CD4-positive, alpha-beta T cell treated with Interleukin-15 for 4 hours (primary cell): ENCODE measurements at regions not wholly inside any gene's neighbourhood (a gene's known extent, or its start where the extent isn't known, plus 50 kb on each side); places are given as distances from the start of the nearest gene placed in this dataset.

Experiments used
- DNase-seq: peaks from one replicate; pipeline ENCODE4 v3.0.0-alpha.2; 2020; ENCODE audit warnings: low spot score

- no peak for DNase-seq
Measured at GRCh38 chr17:63132459-63132911, 166.4 kb downstream of the TANC2 start.

DNA sequence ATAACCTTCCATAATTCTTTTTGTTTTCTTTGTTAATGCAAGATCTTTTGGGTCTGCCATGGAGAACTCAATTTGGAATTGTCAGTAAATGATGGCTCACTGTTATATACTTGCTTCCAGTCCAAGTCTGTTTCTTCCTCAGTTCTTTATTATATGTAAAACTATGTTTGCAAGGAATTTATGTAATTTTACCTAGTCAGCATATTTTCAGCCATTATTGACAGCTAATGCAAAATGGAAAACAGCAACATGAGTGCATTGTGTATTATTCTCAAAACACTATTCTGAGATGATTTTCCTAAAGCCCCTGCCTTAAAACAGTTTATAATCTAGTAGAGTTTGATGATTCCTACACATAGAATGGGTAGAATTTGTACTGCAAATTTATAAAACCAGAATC lies 167.5 kb downstream of the TANC2 start:
- no peak for DNase-seq

DNA sequence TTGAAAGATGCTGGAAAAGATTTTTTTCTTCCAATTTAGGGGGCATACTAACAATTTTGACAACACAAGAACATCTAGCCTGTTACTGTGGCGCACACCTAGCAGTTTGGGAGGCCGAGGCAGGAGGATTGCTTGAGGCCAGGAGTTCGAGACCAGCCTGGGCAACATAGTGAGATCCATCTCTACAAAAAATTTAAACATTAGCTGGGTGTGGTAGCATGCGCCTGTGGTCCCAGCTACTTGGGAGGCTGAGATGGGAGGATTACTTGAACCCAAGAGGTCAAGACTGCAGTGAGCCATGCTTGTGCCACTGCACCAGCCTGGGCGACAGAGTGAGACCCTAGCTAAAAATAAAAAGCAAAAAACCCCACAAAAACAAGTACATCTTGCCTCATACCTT lies 168.8 kb downstream of the TANC2 start:
- no peak for DNase-seq

GRCh38 chr17:63136369-63137012 lies 170.5 kb downstream of the TANC2 start:
- DNase-seq: no peak

DNA sequence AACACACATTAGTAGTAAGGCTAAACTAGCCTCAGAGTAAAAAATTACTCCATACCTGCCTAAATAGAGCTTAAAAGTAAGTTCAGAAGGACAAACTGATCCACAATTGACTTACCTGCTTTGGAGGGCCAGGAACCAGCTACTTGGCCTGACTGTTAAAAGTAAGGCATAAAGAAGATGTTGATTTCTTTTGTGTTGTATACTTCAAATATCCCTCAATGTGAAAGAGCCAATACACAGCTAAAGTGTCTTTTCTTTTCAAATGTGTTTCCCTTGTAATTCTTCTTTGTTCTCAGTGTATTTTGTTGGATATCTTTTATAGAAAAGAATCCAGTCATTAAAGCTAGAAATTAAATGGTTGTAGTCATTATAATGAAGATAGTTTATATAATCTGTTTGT lies 171.1 kb downstream of the TANC2 start:
- DNase-seq: no peak

- DNase-seq: no peak
Measured at GRCh38 chr17:63138713-63139112, 172.7 kb downstream of the TANC2 start.

DNA sequence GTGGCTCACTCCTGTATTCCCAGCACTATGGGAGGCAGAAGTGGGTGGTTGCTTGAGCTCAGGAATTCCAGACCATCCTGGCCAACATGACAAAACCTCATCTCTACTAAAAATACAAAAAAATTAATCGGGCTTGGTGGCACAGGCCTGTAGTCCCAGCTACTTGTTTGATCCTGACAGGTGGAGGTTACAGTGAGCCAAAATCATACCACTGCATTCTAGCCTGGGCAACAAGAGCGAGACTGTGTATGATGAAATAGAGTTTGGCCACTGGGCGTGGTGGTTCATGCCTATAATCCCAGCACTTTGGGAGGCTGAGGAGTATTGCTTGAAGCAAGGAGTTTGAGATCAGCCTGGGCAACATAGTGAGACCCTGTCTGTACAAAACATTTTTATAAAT lies 173.3 kb downstream of the TANC2 start:
- DNase-seq: no peak

GRCh38 chr17:63140255-63140654 lies 174.2 kb downstream of the TANC2 start:
- no peak for DNase-seq

GRCh38 chr17:63142836-63143235 lies 176.8 kb downstream of the TANC2 start:
- DNase-seq: no peak

GRCh38 chr17:63150490-63150889 lies 184.5 kb downstream of the TANC2 start:
- DNase-seq: no peak

GRCh38 chr17:63150994-63151464 lies 185.0 kb downstream of the TANC2 start:
- no peak for DNase-seq

DNA sequence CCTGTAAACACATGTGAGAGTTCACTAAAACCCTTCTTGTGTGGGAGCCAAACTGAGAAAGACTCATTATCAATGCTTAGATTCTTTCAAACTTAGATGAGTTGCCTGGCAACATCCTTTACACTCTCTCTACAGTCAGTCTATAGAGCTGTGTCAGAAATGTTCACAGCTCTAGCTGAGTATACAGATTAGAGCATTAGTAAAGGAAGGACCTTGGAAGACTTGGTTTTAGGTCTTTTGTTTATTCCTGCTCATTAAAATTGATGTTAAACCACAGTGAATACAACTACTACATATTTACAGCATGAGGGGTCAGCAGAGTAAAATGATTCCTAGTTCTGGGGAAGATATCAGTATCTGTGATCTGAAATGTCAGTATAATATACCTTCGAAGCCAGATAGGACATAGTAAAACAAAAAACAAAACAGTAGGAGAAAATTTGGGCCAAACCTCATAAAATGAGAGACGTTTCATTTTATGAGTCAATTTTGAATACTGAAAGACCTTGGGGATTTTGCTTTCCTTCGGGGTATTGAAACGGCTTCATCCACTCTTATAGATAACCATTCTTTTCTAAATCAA lies 186.0 kb downstream of the TANC2 start:
- DNase-seq: no peak

- no peak for DNase-seq
Measured at GRCh38 chr17:63153488-63153887, 187.5 kb downstream of the TANC2 start.

- DNase-seq: no peak
Measured at GRCh38 chr17:63154586-63155244, 188.7 kb downstream of the TANC2 start.

DNA sequence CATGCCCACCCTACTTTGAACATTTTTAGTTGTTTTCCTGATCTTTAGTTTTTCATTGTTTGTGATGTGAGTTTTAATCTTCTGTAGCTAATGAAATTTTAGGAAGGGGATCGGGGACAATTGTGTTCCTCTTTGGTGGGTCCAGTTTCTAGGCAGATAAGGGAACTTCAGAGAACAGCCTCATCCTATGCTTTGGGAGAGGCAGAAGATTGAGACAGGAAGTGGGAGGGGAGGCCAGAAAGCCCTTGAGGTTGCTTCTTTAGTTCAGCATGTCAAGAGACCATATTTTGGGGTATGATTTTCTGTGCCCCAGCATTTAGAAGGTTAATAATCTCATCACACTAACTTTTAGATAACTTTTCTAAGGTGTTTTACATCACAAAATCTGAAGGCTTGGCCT lies 191.0 kb downstream of the TANC2 start:
- DNase-seq: no peak

- no peak for DNase-seq
Measured at GRCh38 chr17:63162406-63163157, 196.5 kb downstream of the TANC2 start.

DNA sequence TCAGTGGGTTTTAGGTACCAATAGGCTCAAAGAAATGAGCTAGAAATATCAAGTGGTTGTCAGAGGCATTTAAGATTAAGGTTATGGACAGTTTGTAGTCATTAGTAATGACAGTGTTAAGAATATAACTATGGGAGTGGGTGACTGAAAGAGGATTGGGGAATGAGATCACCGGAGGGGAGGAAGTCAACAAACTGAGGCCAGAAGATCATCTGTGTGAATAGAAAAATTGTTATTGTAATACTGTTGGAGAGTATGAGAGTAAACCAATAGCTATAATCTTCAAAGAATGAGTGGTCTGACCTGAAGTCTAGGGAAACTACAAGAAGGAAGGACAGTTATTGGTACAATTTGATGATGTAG lies 197.1 kb downstream of the TANC2 start:
- DNase-seq: no peak

GRCh38 chr17:63165400-63165799 lies 199.4 kb downstream of the TANC2 start:
- DNase-seq: no peak

GRCh38 chr17:63170795-63171194 lies 204.8 kb downstream of the TANC2 start:
- no peak for DNase-seq

- no peak for DNase-seq
Measured at GRCh38 chr17:63171428-63172393, 205.7 kb downstream of the TANC2 start.

DNA sequence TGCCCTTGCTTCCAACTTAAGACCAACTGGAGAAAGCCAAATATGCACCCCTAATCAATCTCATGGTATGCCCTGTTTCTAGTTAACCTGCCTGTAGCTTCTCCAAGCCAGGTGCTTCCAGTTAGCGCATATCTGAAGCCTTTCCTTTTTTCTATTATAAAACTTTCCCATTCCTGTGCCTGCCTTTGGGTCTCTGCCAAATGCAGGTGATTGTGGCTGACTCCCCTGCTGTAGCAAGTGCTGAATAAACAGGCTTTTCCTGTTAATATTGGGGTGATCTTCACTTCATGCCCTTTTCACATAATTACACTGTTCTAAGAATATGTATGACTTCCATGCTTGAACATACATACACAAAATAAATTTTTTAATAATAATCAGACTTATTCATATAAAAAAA lies 207.4 kb downstream of the TANC2 start:
- no peak for DNase-seq

DNA sequence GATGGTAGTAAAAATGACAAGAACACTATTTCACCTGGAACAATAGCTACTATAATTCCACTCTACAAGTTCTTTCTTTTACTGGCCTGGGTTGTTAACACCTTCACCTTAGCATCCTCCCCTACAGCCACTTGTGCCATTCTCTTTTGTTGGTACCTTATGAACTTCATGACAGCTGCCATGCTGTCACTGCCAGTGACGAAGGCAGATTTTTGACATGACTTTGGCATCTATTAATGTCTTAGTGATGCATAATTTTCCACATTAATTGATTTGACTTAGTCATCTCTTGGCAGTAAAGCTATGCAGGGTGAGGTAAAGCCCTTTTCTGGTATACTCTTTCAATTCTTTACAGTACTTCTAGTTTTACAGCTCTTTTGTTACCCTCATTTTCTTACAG lies 207.9 kb downstream of the TANC2 start:
- DNase-seq: no peak
